HG03442 (cell line): ENCODE measurements at regions not wholly inside any gene's neighbourhood (a gene's known extent, or its start where the extent isn't known, plus 50 kb on each side); places are given as distances from the start of the nearest gene placed in this dataset.

Source experiments
- ATAC-seq: cut with Tn5 transposase; IDR thresholded peaks from one replicate; pipeline ENCODE4 v1.9.1; 2021; ENCODE audit warnings: mild to moderate bottlenecking, moderate library complexity; ENCODE audit not compliant: unreplicated experiment

GRCh38 chr1:222247081-222247480, 300.8 kb downstream of the HHIPL2 start:
- no peak for ATAC-seq

DNA sequence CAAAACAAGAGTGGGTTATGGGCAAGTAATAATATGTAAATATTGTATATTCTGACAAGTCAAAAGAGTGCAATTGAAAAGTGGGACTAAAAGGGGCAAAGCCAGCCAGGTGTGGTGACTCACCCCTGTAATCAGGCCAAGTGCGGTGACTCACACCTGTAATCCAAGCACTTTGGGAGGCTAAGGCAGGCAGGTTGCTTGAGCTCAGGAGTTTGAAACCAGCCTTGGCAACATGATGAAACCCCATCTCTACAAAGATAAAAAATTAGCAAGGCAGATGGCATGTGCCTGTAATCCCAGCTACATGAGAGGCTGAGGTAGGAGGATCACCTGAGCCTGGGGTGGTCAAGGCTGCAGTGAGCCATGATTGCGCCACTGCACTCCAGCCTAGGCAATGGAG, 304.0 kb downstream of the HHIPL2 start:
- ATAC-seq = no peak

- ATAC-seq = no peak
Measured at GRCh38 chr1:222242492-222242891, 305.4 kb downstream of the HHIPL2 start.

- ATAC-seq = no peak
Measured at GRCh38 chr1:222241410-222241809, 306.5 kb downstream of the HHIPL2 start.

GRCh38 chr1:222240536-222241181, 307.2 kb downstream of the HHIPL2 start:
- ATAC-seq = no peak

DNA sequence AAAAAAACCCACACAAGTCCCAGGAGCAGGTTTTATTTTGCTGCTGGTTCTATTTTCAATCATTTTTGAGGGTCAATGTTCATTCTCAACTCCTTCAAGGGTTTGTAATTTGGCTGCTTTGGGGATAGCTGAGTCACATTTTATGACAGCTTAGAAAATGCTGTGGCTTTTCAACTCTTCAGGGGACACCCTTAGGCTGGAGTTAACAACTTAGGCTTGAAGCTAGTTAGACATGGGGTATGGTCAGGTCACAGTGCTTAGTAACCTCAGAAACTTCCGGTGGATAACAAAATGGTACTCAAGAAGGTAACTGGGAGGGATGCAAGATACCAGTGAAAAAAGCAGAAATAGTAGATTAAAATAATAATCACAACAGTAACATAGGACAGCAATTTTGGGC, 308.8 kb downstream of the HHIPL2 start:
- no peak for ATAC-seq

DNA sequence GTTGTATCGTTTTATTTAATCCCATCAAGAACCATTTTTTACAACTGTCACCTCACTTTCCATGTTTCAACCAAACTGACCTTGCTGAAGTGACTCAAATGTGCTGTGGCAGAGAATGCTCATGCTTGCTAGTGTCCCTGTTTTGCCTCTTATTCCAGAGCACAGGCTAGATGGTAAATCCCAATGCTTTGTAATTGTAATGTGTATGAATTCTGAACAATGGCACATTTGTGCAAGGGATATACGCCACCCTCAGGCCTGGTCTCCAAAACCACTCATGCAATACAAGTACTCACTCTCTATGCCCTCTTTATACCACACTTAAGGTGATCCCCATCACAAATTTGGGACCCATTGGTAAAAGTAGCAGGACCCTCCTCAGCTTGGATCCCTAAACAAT, 313.6 kb downstream of the HHIPL2 start:
- ATAC-seq = no peak

DNA sequence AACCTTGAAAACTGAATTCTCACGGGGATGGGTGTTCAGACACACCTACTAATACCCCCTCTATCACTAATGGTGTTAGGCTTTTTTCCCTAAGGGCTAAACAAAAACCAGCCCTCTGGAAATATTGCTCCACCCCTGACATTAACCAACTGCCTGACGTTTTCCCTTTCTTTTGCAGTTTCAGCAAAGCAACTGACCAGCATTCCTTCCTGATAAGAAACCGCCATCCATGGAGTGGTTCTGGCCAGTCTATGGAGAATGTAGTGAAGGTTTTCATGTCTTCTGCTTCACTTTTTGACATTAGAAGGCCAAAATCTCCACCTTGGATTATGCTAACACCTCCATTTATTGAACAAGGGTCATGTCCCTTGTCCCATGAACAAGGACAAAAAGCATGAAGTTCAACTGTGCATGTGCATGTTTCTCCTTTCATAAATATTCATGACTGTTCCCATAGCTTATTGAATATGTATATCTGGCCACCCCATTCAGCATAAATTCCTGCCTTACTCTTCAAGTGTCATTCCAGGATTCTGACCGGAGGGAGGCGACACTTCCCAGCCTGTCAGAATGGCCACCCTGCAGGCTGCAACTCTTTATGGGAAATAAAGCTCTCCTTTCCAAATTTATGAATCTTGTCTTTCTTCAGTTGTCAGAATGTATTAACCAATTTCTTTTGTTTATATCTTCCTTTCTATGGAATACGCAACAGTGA, 314.3 kb downstream of the HHIPL2 start:
- ATAC-seq = no peak

GRCh38 chr1:222232842-222233241, 315.1 kb downstream of the HHIPL2 start:
- ATAC-seq = no peak

- ATAC-seq = no peak
Measured at GRCh38 chr1:222229672-222230312, 318.1 kb downstream of the HHIPL2 start.

DNA sequence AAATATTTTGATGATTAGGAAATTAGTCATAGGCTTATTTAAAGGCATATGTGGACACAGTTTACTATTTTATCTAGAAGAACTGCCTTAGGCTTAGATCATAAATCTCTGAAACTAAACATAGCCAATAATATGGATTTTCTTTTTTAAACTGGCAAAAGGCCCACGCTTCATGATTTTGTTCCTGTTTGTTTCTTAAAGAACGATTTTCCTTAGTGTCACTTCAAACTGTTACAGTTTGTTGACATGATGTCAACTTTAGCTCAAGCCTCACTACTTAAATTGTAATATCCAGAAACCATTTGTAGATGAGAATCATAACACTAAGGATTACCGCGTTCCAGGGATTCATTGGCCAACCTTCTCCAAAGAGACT, 322.6 kb downstream of the HHIPL2 start:
- no peak for ATAC-seq

- ATAC-seq = no peak
Measured at GRCh38 chr1:222224636-222225315, 323.1 kb downstream of the HHIPL2 start.

GRCh38 chr1:222224156-222224555, 323.7 kb downstream of the HHIPL2 start:
- no peak for ATAC-seq

DNA sequence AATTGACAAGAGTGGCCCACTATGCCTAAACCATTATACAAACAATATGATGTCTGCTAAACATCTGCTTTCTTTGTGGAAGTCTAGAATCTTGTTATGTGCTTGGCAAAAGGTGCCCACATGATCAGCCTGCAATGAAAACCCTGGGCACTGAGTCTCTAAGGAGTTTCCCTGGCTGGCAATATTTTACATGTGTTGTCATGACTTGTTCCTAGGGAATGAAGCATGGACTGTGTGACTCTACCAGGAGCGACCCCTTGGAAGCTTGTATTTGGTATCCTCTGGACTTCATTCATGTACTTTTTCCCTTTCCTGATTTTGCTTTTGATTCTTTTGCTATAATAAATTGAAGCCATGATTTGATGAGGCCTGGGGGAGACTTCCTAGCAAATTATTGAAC, 324.9 kb downstream of the HHIPL2 start:
- ATAC-seq = no peak

GRCh38 chr1:222216255-222216754, 331.6 kb downstream of the HHIPL2 start:
- no peak for ATAC-seq

DNA sequence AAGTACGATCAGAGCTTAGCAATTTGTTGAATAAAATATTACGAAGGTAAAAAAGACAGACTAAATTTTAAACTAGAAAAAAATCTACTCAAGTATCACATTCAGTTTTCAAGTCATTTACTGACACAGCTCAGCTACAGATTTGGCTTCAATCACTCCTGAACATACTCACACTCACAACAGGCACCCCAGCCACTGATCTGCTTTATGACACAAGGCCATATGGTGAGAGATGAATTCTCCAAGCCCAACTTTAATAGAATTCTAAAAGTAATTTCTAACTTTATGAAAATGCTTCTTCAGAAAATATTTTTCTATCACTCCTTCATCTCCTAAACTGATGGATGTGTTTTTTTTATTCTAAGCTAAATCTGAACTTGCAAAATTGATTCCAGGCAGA, 337.1 kb downstream of the HHIPL2 start:
- no peak for ATAC-seq

DNA sequence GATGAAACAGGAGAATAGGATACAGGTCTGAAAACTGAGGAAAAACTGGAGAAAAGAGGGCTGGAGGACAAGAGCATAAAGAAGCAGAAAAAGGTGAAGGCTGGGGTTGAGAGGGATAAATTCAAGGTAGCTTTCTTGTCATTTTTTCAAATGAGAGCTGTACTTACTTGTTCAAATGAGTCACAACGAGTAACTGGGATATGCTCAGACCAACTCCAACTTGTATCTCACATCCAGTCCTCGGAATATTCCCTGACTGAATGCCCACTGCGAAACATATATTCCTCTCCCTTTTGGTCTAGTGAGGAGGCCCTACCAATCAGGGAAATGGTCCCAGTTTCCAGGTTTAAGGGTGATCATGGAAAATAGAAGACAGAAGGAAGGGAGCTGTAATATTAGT, 343.4 kb downstream of the HHIPL2 start:
- no peak for ATAC-seq

GRCh38 chr1:222202831-222203230, 345.1 kb downstream of the HHIPL2 start:
- ATAC-seq = no peak

DNA sequence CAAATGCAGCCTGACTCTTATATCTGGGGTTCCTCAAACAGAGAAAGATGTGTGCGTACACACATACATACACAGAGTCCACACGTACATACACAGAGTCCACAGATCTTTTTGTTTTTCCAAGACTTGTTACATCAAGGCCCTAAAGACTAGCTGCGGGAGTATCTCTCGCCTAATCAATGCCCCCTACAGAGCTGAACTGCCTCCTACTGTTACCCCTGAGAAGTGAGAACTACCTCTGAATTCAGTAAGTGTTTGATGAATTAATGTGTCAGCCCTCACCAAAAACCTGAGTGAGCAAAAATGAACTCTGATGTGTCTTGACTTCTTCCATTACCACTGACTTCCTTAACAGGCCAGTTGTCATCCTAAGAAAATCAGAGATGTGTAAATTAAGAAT, 351.2 kb downstream of the HHIPL2 start:
- no peak for ATAC-seq

GRCh38 chr1:222196288-222196687, 351.6 kb downstream of the HHIPL2 start:
- no peak for ATAC-seq

DNA sequence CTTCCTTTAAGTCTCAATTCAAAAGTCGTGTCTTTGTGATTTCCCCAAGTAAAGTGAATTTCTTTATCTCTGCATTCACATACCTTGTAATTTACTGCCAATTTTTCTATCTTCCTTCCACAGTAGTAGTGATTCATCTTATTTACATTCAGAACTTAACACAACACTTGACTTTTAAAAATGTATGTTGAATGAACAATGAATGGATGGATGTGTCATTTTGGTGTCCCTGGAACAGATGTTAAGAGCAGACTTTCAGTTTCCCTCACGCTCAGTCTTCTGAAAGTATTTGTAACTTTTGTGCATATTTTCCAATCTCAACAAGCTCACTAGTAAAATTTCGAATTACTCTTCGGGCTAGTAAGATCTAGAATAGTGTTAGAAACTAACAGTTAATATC, 352.0 kb downstream of the HHIPL2 start:
- no peak for ATAC-seq

- ATAC-seq = no peak
Measured at GRCh38 chr1:222189218-222189617, 358.7 kb downstream of the HHIPL2 start.
